HG03135 (cell line): ENCODE measurements at regions not wholly inside any gene's neighbourhood (a gene's known extent, or its start where the extent isn't known, plus 50 kb on each side); places are given as distances from the start of the nearest gene placed in this dataset.
"Not testable (repeated sequence)": the region's sequence is repeated elsewhere in the genome, so short reads cannot be mapped to it uniquely, and the experiment has no call there.

Experiments
- ATAC-seq: cut with Tn5 transposase; IDR thresholded peaks from one replicate; pipeline ENCODE4 v1.9.1; 2021; ENCODE audit warnings: mild to moderate bottlenecking, moderate library complexity; ENCODE audit not compliant: unreplicated experiment

GRCh38 chr9:62952840-62953239, 1763.0 kb downstream of the SPATA31A7 start:
- not testable (repeated sequence) for ATAC-seq
